ENCODE measurements at regions not wholly inside any gene's neighbourhood (a gene's known extent, or its start where the extent isn't known, plus 50 kb on each side); places are given as distances from the start of the nearest gene placed in this dataset.

DNA sequence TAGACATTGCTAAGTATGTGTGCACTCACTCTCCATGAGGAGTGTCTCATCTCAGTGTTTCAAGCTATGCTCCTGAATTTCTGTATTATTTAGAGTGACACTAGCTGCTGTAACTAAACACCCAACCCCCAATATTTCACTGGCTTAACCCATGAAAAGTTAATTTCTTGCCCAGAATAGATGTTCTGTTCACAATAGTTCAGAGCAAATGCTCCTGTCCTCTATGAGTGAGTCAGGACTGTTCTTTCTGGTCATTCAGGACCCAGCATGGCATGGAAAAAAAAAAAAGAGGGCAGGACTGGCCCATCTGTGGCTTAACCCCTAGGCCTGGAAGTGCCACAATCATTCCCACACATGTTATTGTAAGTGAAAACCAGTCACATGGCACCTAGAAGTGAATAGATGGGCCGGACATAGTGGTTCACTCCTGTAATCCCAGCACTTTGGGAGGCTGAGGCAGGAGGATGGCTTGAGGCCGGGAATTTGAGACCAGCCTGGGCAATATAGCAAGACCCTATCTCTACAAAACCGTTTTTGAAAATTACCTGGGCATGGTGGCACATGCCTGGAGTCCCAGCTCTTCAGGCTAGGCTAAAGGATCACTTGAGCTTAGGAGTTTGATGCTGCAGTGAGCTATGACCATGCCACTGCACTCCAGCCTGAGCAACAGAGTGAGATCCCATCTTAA, 663.6 kb downstream of the IRS1 start:
- H3K9ac ChIP-seq (ENCODE audit: low read length), result no peak overlapping the region
- H3K4me3 ChIP-seq (ENCODE audit: low read length), result no peak overlapping the region
- no peaks in the 10 kb centered on the region for H3K27me3 ChIP-seq (ENCODE audit: control insufficient read depth, insufficient read depth, low read length)
- peaks cover 10% of the 10 kb centered on the region for H3K4me1 ChIP-seq (ENCODE audit: control insufficient read depth, low read depth, low read length)
- H3K36me3 ChIP-seq (ENCODE audit: control insufficient read depth, low read depth, low read length), result no peaks in the 10 kb centered on the region
- H3K9me3 ChIP-seq (ENCODE audit: control insufficient read depth, low read depth, low read length), result no peaks in the 10 kb centered on the region
- no peak overlapping the region for H3K27ac ChIP-seq (ENCODE audit: low read length)

GRCh38 chr2:226132323-226133215, 667.1 kb downstream of the IRS1 start:
- Histone ChIP-seq H3K27me3 (ENCODE audit: control insufficient read depth, insufficient read depth, low read length) (no peaks in the 10 kb centered on the region), H3K4me1 (ENCODE audit: control insufficient read depth, low read depth, low read length) (peaks cover 10% of the 10 kb centered on the region), H3K4me3 (ENCODE audit: low read length) (no peak overlapping the region), H3K9me3 (ENCODE audit: control insufficient read depth, low read depth, low read length) (no peaks in the 10 kb centered on the region), H3K36me3 (ENCODE audit: control insufficient read depth, low read depth, low read length) (no peaks in the 10 kb centered on the region), H3K27ac (ENCODE audit: low read length) (no peak overlapping the region), H3K9ac (ENCODE audit: low read length) (no peak overlapping the region)

DNA sequence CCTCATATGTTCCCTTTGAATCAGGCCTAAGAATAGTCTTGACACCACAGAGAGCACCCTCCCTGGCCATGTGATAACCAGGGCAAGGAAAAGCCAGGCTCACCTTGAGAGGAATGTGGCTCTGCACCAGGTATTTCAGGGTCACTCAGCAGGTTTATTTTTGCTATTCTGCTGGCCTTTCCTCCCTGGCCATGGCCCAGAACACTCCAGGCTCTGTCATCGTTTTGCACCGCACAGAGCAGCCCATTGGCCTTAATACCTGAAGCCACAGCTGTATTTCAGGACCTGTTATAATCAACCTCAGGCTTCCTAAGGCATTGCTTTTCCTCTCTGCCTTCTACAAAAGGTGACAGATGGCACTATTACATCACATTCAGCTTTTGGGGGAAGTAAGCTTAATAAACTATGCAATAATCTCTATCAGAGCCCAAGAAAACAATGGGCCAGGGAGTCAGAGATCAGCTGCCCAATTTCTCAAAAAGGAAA, 668.3 kb downstream of the IRS1 start:
- Histone ChIP-seq H3K27me3 (ENCODE audit: control insufficient read depth, insufficient read depth, low read length) (no peaks in the 10 kb centered on the region), H3K4me3 (ENCODE audit: low read length) (no peak overlapping the region), H3K9ac (ENCODE audit: low read length) (no peak overlapping the region), H3K9me3 (ENCODE audit: control insufficient read depth, low read depth, low read length) (no peaks in the 10 kb centered on the region), H3K36me3 (ENCODE audit: control insufficient read depth, low read depth, low read length) (no peaks in the 10 kb centered on the region), H3K27ac (ENCODE audit: low read length) (no peak overlapping the region), H3K4me1 (ENCODE audit: control insufficient read depth, low read depth, low read length) (peaks cover 10% of the 10 kb centered on the region)

GRCh38 chr2:226130192-226130591, 669.4 kb downstream of the IRS1 start:
- Histone ChIP-seq H3K36me3 (ENCODE audit: control insufficient read depth, low read depth, low read length) (no peaks in the 10 kb centered on the region), H3K27ac (ENCODE audit: low read length) (no peak overlapping the region), H3K27me3 (ENCODE audit: control insufficient read depth, insufficient read depth, low read length) (no peaks in the 10 kb centered on the region), H3K9me3 (ENCODE audit: control insufficient read depth, low read depth, low read length) (no peaks in the 10 kb centered on the region), H3K9ac (ENCODE audit: low read length) (no peak overlapping the region), H3K4me3 (ENCODE audit: low read length) (no peak overlapping the region), H3K4me1 (ENCODE audit: control insufficient read depth, low read depth, low read length) (peaks cover 10% of the 10 kb centered on the region)

DNA sequence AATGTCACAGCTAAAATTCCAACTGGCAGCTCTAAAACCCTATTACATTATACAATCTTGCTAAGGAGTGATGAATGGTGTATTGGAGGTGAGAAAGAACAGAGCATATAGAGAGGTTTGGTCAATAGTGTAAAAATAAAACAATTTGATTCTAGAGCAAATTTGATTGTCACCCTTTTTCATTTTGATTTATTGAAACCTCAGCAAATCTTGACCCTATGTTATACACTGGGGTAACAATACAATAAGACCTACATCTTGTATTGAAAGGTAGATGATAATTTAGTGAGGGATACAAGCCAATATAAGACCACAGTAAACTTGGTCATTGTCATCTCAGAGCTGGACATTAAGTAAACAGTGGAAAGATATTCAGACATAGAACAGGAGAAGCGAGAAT, 671.9 kb downstream of the IRS1 start:
- no peaks in the 10 kb centered on the region for H3K9me3 ChIP-seq (ENCODE audit: control insufficient read depth, low read depth, low read length)
- H3K4me3 ChIP-seq (ENCODE audit: low read length), result no peak overlapping the region
- no peaks in the 10 kb centered on the region for H3K27me3 ChIP-seq (ENCODE audit: control insufficient read depth, insufficient read depth, low read length)
- no peak overlapping the region for H3K27ac ChIP-seq (ENCODE audit: low read length)
- H3K4me1 ChIP-seq (ENCODE audit: control insufficient read depth, low read depth, low read length), result peaks cover 14% of the 10 kb centered on the region
- H3K9ac ChIP-seq (ENCODE audit: low read length), result no peak overlapping the region
- no peaks in the 10 kb centered on the region for H3K36me3 ChIP-seq (ENCODE audit: control insufficient read depth, low read depth, low read length)

- Histone ChIP-seq H3K4me3 (ENCODE audit: low read length) (no peak overlapping the region), H3K4me1 (ENCODE audit: control insufficient read depth, low read depth, low read length) (peaks cover 9% of the 10 kb centered on the region), H3K27me3 (ENCODE audit: control insufficient read depth, insufficient read depth, low read length) (no peaks in the 10 kb centered on the region), H3K9me3 (ENCODE audit: control insufficient read depth, low read depth, low read length) (no peaks in the 10 kb centered on the region), H3K9ac (ENCODE audit: low read length) (no peak overlapping the region), H3K36me3 (ENCODE audit: control insufficient read depth, low read depth, low read length) (no peaks in the 10 kb centered on the region), H3K27ac (ENCODE audit: low read length) (no peak overlapping the region)
Observed at GRCh38 chr2:226126104-226126503, 673.5 kb downstream of the IRS1 start.

DNA sequence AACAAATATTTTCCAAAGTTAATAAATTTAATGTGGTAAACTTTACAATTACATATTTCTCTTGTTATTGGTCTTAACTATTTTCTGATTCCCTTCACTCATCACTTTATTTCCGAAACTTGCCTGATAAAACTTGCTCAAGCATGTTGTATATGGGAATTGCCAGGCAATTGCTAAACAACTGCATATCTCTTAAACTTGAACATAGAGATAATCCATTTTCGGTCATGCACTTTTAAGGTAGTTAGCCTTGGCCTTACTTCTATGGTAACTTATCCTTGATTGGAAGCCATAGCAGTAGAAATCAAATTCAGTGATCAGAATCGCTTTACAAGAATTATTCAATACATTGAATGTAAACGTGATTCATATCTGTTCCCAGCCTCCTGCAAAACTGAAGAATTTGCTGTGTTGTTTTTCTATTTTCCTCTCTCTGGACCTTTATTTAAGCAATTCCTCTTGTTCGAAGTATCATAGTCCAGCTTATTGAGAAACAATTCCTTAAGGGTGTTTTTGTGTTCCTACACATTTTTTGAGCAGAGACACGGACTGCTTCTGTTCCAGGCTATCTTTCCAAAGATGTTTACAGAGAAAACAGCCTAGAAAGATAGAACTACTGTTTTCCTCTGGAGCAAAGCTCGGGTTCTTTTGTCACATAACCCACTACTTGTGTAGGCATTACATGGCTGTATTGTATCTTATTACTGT, 674.3 kb downstream of the IRS1 start:
- Histone ChIP-seq H3K4me1 (ENCODE audit: control insufficient read depth, low read depth, low read length) (peaks cover 9% of the 10 kb centered on the region), H3K36me3 (ENCODE audit: control insufficient read depth, low read depth, low read length) (no peaks in the 10 kb centered on the region), H3K27me3 (ENCODE audit: control insufficient read depth, insufficient read depth, low read length) (no peaks in the 10 kb centered on the region), H3K9me3 (ENCODE audit: control insufficient read depth, low read depth, low read length) (no peaks in the 10 kb centered on the region), H3K9ac (ENCODE audit: low read length) (no peak overlapping the region), H3K4me3 (ENCODE audit: low read length) (no peak overlapping the region), H3K27ac (ENCODE audit: low read length) (no peak overlapping the region)

DNA sequence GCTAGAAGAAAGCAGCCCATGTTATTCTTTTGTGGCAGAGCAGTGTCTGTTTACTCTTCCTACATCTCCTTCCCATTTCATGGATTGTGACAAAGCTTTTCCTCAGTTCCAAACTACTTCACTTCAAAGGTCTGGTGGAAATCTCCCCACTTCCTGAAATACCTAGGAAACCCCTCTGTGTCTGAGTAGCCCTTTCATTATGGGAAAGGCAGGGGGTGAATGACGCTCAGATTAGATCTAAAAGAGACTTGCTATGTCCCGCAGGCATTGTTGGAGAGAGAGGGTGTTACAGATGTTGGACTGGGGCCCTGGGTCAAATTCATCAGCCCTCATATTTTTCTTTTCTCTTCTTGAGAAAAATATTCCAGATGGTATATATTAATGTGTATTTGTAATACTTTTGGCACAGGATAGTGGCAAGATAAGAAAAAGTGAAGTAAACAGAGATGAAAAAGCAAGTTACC, 675.0 kb downstream of the IRS1 start:
- H3K4me3 ChIP-seq (ENCODE audit: low read length), result no peak overlapping the region
- H3K27ac ChIP-seq (ENCODE audit: low read length), result no peak overlapping the region
- no peaks in the 10 kb centered on the region for H3K36me3 ChIP-seq (ENCODE audit: control insufficient read depth, low read depth, low read length)
- H3K9ac ChIP-seq (ENCODE audit: low read length), result no peak overlapping the region
- peaks cover 9% of the 10 kb centered on the region for H3K4me1 ChIP-seq (ENCODE audit: control insufficient read depth, low read depth, low read length)
- no peaks in the 10 kb centered on the region for H3K27me3 ChIP-seq (ENCODE audit: control insufficient read depth, insufficient read depth, low read length)
- H3K9me3 ChIP-seq (ENCODE audit: control insufficient read depth, low read depth, low read length), result no peaks in the 10 kb centered on the region

DNA sequence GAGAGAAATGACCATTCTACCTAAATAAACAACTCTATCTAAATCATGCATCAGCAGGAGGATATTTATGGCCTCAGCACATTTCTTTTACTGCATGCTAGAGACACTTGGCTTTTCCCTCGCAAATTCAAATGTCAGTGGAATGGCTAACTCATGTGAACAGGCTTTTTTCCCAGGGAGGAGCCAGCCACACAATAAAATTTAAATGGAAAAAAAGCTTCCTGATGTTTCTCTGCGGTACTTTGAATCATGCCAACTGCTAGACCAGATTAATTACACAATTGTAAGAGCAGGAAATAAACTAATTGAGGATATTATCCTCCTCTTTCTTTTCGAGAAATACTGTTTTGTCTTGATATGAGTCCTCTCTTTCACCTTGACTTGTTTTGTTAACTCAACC, 676.3 kb downstream of the IRS1 start:
- no peak overlapping the region for H3K27ac ChIP-seq (ENCODE audit: low read length)
- no peaks in the 10 kb centered on the region for H3K36me3 ChIP-seq (ENCODE audit: control insufficient read depth, low read depth, low read length)
- H3K4me3 ChIP-seq (ENCODE audit: low read length), result no peak overlapping the region
- H3K9me3 ChIP-seq (ENCODE audit: control insufficient read depth, low read depth, low read length), result no peaks in the 10 kb centered on the region
- no peaks in the 10 kb centered on the region for H3K27me3 ChIP-seq (ENCODE audit: control insufficient read depth, insufficient read depth, low read length)
- peaks cover 9% of the 10 kb centered on the region for H3K4me1 ChIP-seq (ENCODE audit: control insufficient read depth, low read depth, low read length)
- H3K9ac ChIP-seq (ENCODE audit: low read length), result no peak overlapping the region

DNA sequence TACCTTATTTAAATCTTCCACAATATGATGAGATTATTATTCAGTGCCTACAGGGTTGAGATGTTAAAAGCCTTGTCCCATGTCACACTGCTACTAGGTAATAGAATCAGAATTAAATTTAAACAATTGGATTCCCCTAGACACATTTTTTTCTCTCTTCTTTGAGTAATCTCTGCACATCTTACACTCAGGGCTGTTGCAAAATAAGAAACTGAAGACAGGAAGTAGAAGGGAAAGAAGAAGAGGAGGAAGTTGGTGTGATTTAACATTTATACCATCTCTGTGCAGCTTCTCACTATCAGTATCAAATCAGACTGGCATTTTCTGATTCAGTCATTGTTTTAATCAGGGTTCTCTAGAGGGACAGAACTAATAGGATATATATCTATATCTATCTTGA, 677.6 kb downstream of the IRS1 start:
- Histone ChIP-seq H3K27me3 (ENCODE audit: control insufficient read depth, insufficient read depth, low read length) (no peaks in the 10 kb centered on the region), H3K9ac (ENCODE audit: low read length) (no peak overlapping the region), H3K27ac (ENCODE audit: low read length) (no peak overlapping the region), H3K4me3 (ENCODE audit: low read length) (no peak overlapping the region), H3K36me3 (ENCODE audit: control insufficient read depth, low read depth, low read length) (no peaks in the 10 kb centered on the region), H3K9me3 (ENCODE audit: control insufficient read depth, low read depth, low read length) (no peaks in the 10 kb centered on the region), H3K4me1 (ENCODE audit: control insufficient read depth, low read depth, low read length) (peaks cover 9% of the 10 kb centered on the region)

DNA sequence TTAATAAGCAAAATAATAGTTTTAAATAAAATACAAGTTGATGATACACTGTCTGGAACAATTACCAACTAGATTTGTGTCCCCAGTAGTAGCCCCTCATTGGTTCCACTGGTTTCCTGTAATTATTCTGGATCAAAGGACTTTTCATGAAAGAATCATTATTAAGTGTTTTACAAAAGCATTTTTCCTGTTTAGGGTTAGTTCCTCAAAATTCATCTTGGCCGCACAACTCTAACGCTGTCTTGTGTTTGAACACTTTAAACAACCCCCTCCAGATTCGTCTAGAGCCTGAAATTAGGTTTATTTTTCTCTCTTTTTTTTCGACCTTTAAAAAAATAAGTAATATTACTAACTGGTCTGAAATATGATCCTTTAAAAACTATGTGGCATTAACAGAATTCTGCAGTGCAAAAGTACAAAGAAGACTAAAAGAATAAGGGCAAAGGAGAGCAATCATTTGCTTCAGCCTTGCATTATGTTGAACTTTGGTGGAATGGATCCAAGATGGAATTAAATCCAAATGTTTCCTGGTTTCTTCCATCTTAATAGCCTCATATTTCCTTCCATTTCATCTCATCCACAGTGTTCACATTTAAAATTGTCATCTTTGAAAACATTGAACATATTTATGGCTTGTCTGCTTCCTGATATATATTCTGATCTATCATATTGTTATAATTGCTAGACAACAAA, 678.4 kb downstream of the IRS1 start:
- H3K36me3 ChIP-seq (ENCODE audit: control insufficient read depth, low read depth, low read length), result no peaks in the 10 kb centered on the region
- H3K9ac ChIP-seq (ENCODE audit: low read length), result no peak overlapping the region
- no peaks in the 10 kb centered on the region for H3K9me3 ChIP-seq (ENCODE audit: control insufficient read depth, low read depth, low read length)
- H3K27ac ChIP-seq (ENCODE audit: low read length), result no peak overlapping the region
- no peak overlapping the region for H3K4me3 ChIP-seq (ENCODE audit: low read length)
- H3K4me1 ChIP-seq (ENCODE audit: control insufficient read depth, low read depth, low read length), result peaks cover 12% of the 10 kb centered on the region
- H3K27me3 ChIP-seq (ENCODE audit: control insufficient read depth, insufficient read depth, low read length), result no peaks in the 10 kb centered on the region
